ENCODE measurements at regions not wholly inside any gene's neighbourhood (a gene's known extent, or its start where the extent isn't known, plus 50 kb on each side); places are given as distances from the start of the nearest gene placed in this dataset.
A peak's percentile ranks its signal among the peaks of the same experiment; 100 is the strongest.

- TF ChIP-seq CTCF (IDR thresholded peaks at IDR 0.05; ENCODE audit: low read depth, low read length), result no peak
Measured at GRCh38 chr16:54405478-54405877, 118.9 kb upstream of the IRX3 start.

GRCh38 chr16:54403580-54403979 lies 117.0 kb upstream of the IRX3 start:
- no peak for TF ChIP-seq CTCF (IDR thresholded peaks at IDR 0.05; ENCODE audit: low read depth, low read length)
- no peak for DNase-seq (ENCODE audit: extremely low read depth, low read depth)

More at GRCh38 chr16:54405478-54405877, 118.9 kb upstream of the IRX3 start:
- no peak for DNase-seq (ENCODE audit: extremely low read depth, low read depth)

GRCh38 chr16:54402873-54403272 lies 116.3 kb upstream of the IRX3 start:
- no peak for TF ChIP-seq CTCF (IDR thresholded peaks at IDR 0.05; ENCODE audit: low read depth, low read length)
- no peak for DNase-seq (ENCODE audit: extremely low read depth, low read depth)

GRCh38 chr16:54402270-54402669 lies 115.7 kb upstream of the IRX3 start:
- DNase-seq (ENCODE audit: extremely low read depth, low read depth), result peak; percentile 28

GRCh38 chr16:54400261-54400660 lies 113.7 kb upstream of the IRX3 start:
- no peak for TF ChIP-seq CTCF (IDR thresholded peaks at IDR 0.05; ENCODE audit: low read depth, low read length)
- no peak for DNase-seq (ENCODE audit: extremely low read depth, low read depth)

More at GRCh38 chr16:54402270-54402669, 115.7 kb upstream of the IRX3 start:
- TF ChIP-seq CTCF (IDR thresholded peaks at IDR 0.05; ENCODE audit: low read depth, low read length), result no peak

GRCh38 chr16:54398986-54399385 lies 112.4 kb upstream of the IRX3 start:
- no peak for TF ChIP-seq CTCF (IDR thresholded peaks at IDR 0.05; ENCODE audit: low read depth, low read length)
- DNase-seq (ENCODE audit: extremely low read depth, low read depth), result no peak

- DNase-seq (ENCODE audit: extremely low read depth, low read depth), result no peak
- no peak for TF ChIP-seq CTCF (IDR thresholded peaks at IDR 0.05; ENCODE audit: low read depth, low read length)
Measured at GRCh38 chr16:54397838-54398237, 111.3 kb upstream of the IRX3 start.
